ENCODE measurements at regions not wholly inside any gene's neighbourhood (a gene's known extent, or its start where the extent isn't known, plus 50 kb on each side); places are given as distances from the start of the nearest gene placed in this dataset.

- TF ChIP-seq, protein P1, sequence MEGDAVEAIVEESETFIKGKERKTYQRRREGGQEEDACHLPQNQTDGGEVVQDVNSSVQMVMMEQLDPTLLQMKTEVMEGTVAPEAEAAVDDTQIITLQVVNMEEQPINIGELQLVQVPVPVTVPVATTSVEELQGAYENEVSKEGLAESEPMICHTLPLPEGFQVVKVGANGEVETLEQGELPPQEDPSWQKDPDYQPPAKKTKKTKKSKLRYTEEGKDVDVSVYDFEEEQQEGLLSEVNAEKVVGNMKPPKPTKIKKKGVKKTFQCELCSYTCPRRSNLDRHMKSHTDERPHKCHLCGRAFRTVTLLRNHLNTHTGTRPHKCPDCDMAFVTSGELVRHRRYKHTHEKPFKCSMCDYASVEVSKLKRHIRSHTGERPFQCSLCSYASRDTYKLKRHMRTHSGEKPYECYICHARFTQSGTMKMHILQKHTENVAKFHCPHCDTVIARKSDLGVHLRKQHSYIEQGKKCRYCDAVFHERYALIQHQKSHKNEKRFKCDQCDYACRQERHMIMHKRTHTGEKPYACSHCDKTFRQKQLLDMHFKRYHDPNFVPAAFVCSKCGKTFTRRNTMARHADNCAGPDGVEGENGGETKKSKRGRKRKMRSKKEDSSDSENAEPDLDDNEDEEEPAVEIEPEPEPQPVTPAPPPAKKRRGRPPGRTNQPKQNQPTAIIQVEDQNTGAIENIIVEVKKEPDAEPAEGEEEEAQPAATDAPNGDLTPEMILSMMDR (IDR thresholded peaks at IDR 0.05; ENCODE audit: control extremely low read depth, extremely low read depth, low read depth, missing control alignments): no peak
- ChIA-PET CTCF (no interaction called here), POLR2A (no interaction called here)
- no peak for DNase-seq (ENCODE audit: extremely low spot score)
Observed at GRCh38 chr7:68384581-68384980, 1213.7 kb upstream of the AUTS2 start.

- ChIA-PET CTCF (no interaction called here), POLR2A (no interaction called here)
- DNase-seq (ENCODE audit: extremely low spot score): no peak
- TF ChIP-seq, protein P1 (IDR thresholded peaks at IDR 0.05; ENCODE audit: control extremely low read depth, extremely low read depth, low read depth, missing control alignments): no peak
Observed at GRCh38 chr7:68393051-68393450, 1205.2 kb upstream of the AUTS2 start.

DNA sequence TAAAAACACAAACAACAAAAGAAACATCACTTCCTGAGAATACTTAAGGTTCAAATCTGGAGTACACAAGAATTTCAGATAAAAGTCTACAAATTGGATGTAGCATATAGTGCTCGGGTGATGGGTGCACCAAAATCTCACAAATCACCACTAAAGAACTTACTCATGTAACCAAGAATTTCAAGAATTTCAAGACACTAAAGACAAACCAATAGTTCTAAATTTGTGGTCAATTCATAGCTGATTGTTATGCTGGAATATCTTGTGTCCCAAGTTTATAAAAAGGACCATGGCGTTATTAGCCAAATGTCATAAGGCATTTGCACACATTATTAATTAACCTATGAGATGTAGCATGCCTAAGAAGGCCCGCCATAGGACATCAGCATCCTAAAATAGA lies 1204.1 kb upstream of the AUTS2 start:
- CTCF ChIA-PET: no interaction called here
- POLR2A ChIA-PET: no interaction called here
- no peak for DNase-seq (ENCODE audit: extremely low spot score)
- TF ChIP-seq, protein P1 (IDR thresholded peaks at IDR 0.05; ENCODE audit: control extremely low read depth, extremely low read depth, low read depth, missing control alignments): no peak

DNA sequence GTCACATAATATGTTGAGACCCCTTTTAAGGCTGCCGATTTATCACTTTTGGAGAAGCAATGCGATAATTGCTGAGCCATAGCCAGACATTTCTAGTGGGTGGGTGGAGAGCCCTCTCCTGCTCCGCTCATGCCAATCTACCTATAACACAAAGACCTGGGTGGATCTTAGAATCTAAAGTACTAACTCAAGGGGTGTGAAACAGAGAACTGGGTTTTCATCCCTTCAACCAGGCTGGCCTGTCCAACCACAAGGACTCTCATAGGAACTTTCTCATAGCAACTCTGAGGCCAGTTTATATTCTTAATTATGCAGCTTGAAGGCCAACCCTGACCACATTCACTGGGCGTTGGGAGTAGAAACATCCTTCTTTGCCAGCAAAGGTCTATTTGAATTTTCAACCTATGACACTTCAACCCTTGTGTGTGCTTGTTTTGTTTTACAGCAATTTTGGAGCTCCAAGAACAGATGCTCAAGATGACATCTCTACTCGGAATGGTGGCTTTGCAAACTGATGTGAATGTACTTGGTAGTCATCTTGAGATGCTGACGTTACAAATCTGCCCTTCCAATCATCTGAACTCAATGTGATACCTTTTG lies 1198.2 kb upstream of the AUTS2 start:
- ChIA-PET POLR2A (no interaction called here), CTCF (no interaction called here)
- no peak for DNase-seq (ENCODE audit: extremely low spot score)
- TF ChIP-seq, protein P1 (IDR thresholded peaks at IDR 0.05; ENCODE audit: control extremely low read depth, extremely low read depth, low read depth, missing control alignments): no peak

GRCh38 chr7:68400783-68401182 lies 1197.5 kb upstream of the AUTS2 start:
- CTCF ChIA-PET: interaction anchor here (1.3 kb wide), 1 partner anchor 9 kb away, joined by 3 read pairs; no protein-coding TSS in a partner anchor
- TF ChIP-seq, protein P1 (IDR thresholded peaks at IDR 0.05; ENCODE audit: control extremely low read depth, extremely low read depth, low read depth, missing control alignments): no peak
- POLR2A ChIA-PET: no interaction called here
- DNase-seq (ENCODE audit: extremely low spot score): no peak

- ChIA-PET CTCF (interaction anchor here (1.3 kb wide), 1 partner anchor 9 kb away, joined by 3 read pairs; no protein-coding TSS in a partner anchor), POLR2A (no interaction called here)
- TF ChIP-seq, protein P1 (IDR thresholded peaks at IDR 0.05; ENCODE audit: control extremely low read depth, extremely low read depth, low read depth, missing control alignments): no peak
- DNase-seq (ENCODE audit: extremely low spot score): no peak
Observed at GRCh38 chr7:68401313-68401712, 1197.0 kb upstream of the AUTS2 start.
